ENCODE measurements at regions not wholly inside any gene's neighbourhood (a gene's known extent, or its start where the extent isn't known, plus 50 kb on each side); places are given as distances from the start of the nearest gene placed in this dataset.

- BruUV-seq (replicated peaks) = no TSS peak
Observed at GRCh38 chr18:60861575-60861974, 471.7 kb upstream of the CDH20 start.

GRCh38 chr18:60862988-60863387, 470.2 kb upstream of the CDH20 start:
- H3K9me3 ChIP-seq = no peaks in the 10 kb centered on the region
- H3K27me3 ChIP-seq (replicated peaks; ENCODE audit: control insufficient read depth, insufficient read depth, low read length) = no peaks in the 10 kb centered on the region
- Mint-ChIP-seq H3K27ac (ENCODE audit: unreplicated experiment) (no peak overlapping the region), H3K27me3 (ENCODE audit: insufficient read depth, unreplicated experiment) (peaks cover 4% of the 10 kb centered on the region), H3K4me1 (ENCODE audit: low read depth, unreplicated experiment) (no peaks in the 10 kb centered on the region), H3K4me3 (ENCODE audit: unreplicated experiment) (no peak overlapping the region), H3K36me3 (ENCODE audit: insufficient read depth, unreplicated experiment) (no peaks in the 10 kb centered on the region), H3K9me3 (ENCODE audit: unreplicated experiment) (no peaks in the 10 kb centered on the region)
- no peaks in the 10 kb centered on the region for H3K4me1 ChIP-seq
- no peak for DNase-seq
- no TSS peak for BruUV-seq (replicated peaks)
- no peak overlapping the region for H3K4me3 ChIP-seq (ENCODE audit: low read depth, low read length)
- ChIA-PET POLR2A (no interaction called here), CTCF (no interaction called here)
- intact Hi-C loops (cut with micrococcal nuclease; ENCODE audit: unreplicated experiment) = no loop called here
- TF ChIP-seq CTCF (IDR thresholded peaks at IDR 0.05; ENCODE audit: insufficient read depth in 1 of 2, low read depth in 1 of 2, low read length in 1 of 2, severe bottlenecking in 1 of 2, unreplicated experiment in 1 of 2) = no peak
- no peaks in the 10 kb centered on the region for H3K36me3 ChIP-seq (ENCODE audit: control insufficient read depth, insufficient read depth, low read length)

More at GRCh38 chr18:60861575-60861974, 471.7 kb upstream of the CDH20 start:
- H3K9me3 Mint-ChIP-seq (ENCODE audit: unreplicated experiment) = no peaks in the 10 kb centered on the region
- no peak overlapping the region for H3K27ac Mint-ChIP-seq (ENCODE audit: unreplicated experiment)
- ChIA-PET CTCF (no interaction called here), POLR2A (no interaction called here)
- Histone ChIP-seq H3K4me3 (ENCODE audit: low read depth, low read length) (no peak overlapping the region), H3K4me1 (no peaks in the 10 kb centered on the region), H3K9me3 (no peaks in the 10 kb centered on the region), H3K27me3 (replicated peaks; ENCODE audit: control insufficient read depth, insufficient read depth, low read length) (no peaks in the 10 kb centered on the region), H3K36me3 (ENCODE audit: control insufficient read depth, insufficient read depth, low read length) (no peaks in the 10 kb centered on the region)
- no peak for TF ChIP-seq CTCF (IDR thresholded peaks at IDR 0.05; ENCODE audit: insufficient read depth in 1 of 2, low read depth in 1 of 2, low read length in 1 of 2, severe bottlenecking in 1 of 2, unreplicated experiment in 1 of 2)
- intact Hi-C loops (cut with micrococcal nuclease; ENCODE audit: unreplicated experiment) = no loop called here
- no peak overlapping the region for H3K4me3 Mint-ChIP-seq (ENCODE audit: unreplicated experiment)
- H3K4me1 Mint-ChIP-seq (ENCODE audit: low read depth, unreplicated experiment) = no peaks in the 10 kb centered on the region
- peaks cover 4% of the 10 kb centered on the region for H3K27me3 Mint-ChIP-seq (ENCODE audit: insufficient read depth, unreplicated experiment)
- no peak for DNase-seq
- H3K36me3 Mint-ChIP-seq (ENCODE audit: insufficient read depth, unreplicated experiment) = no peaks in the 10 kb centered on the region

DNA sequence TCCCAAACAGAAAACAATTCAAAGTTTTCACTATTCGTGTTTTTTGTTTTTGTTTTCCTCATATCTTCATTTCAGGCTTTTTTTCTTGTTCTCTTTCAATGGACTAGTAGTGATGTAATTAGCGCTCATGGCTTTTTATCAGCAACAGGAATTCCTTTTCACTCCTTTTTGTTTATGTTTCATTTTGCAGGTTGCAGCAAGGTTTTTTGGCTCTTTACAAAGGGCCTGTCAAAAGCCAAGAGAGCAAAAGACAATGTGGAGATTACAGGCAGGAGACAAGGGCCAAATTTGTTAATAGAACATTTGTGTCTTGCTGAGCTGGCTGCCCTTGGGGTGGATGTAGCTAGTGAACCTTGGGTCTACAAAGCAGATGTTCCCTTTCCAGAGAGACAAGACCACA, 467.4 kb upstream of the CDH20 start:
- H3K4me1 ChIP-seq = no peaks in the 10 kb centered on the region
- no peak overlapping the region for H3K4me3 ChIP-seq (ENCODE audit: low read depth, low read length)
- H3K27me3 Mint-ChIP-seq (ENCODE audit: insufficient read depth, unreplicated experiment) = no peaks in the 10 kb centered on the region
- no peaks in the 10 kb centered on the region for H3K9me3 Mint-ChIP-seq (ENCODE audit: unreplicated experiment)
- H3K27me3 ChIP-seq (replicated peaks; ENCODE audit: control insufficient read depth, insufficient read depth, low read length) = no peaks in the 10 kb centered on the region
- H3K4me3 Mint-ChIP-seq (ENCODE audit: unreplicated experiment) = no peak overlapping the region
- no peaks in the 10 kb centered on the region for H3K4me1 Mint-ChIP-seq (ENCODE audit: low read depth, unreplicated experiment)
- POLR2A ChIA-PET = no interaction called here
- no TSS peak for BruUV-seq (replicated peaks)
- intact Hi-C loops (cut with micrococcal nuclease; ENCODE audit: unreplicated experiment) = no loop called here
- no peaks in the 10 kb centered on the region for H3K36me3 ChIP-seq (ENCODE audit: control insufficient read depth, insufficient read depth, low read length)
- H3K9me3 ChIP-seq = no peaks in the 10 kb centered on the region
- TF ChIP-seq CTCF (IDR thresholded peaks at IDR 0.05; ENCODE audit: insufficient read depth in 1 of 2, low read depth in 1 of 2, low read length in 1 of 2, severe bottlenecking in 1 of 2, unreplicated experiment in 1 of 2) = no peak
- CTCF ChIA-PET = no interaction called here
- no peak for DNase-seq
- H3K27ac Mint-ChIP-seq (ENCODE audit: unreplicated experiment) = no peak overlapping the region
- H3K36me3 Mint-ChIP-seq (ENCODE audit: insufficient read depth, unreplicated experiment) = no peaks in the 10 kb centered on the region

Data from Caco-2 (cell line).